Neural cell (in vitro differentiated cells): ENCODE measurements at regions not wholly inside any gene's neighbourhood (a gene's known extent, or its start where the extent isn't known, plus 50 kb on each side); places are given as distances from the start of the nearest gene placed in this dataset.

Source experiments
- H2AFZ ChIP-seq: fragments of 200-600, 300-800 bp; sonication (generic), shearing (Covaris generic); 2 replicates; pipeline ENCODE4 v1.6.0; 2014; ENCODE audit warnings: low read depth, mild to moderate bottlenecking, antibody characterized with exemption, low read length, moderate library complexity
- H3F3A ChIP-seq: fragments of 200-600 bp; shearing (Covaris generic); 2 replicates; pipeline ENCODE4 v1.6.1; 2016; ENCODE audit warnings: mild to moderate bottlenecking, moderate library complexity, mixed read lengths, antibody characterized with exemption, low read length; ENCODE audit not compliant: insufficient read depth, poor library complexity, severe bottlenecking
- H3K27ac ChIP-seq: fragments of 200-600, 300-800 bp; sonication (generic), shearing (Covaris generic); 2 replicates; pipeline ENCODE4 v1.5.1; 2014; ENCODE audit warnings: mild to moderate bottlenecking, low read length, moderate library complexity
- H3K27me3 ChIP-seq: fragments of 300-800, 200-600 bp; sonication (generic), shearing (Covaris generic); 2 replicates; pipeline ENCODE4 v1.6.0; 2014; ENCODE audit warnings: mild to moderate bottlenecking, low read depth, low read length, moderate library complexity; ENCODE audit not compliant: insufficient read depth
- H3K36me3 ChIP-seq: fragments of 300-800, 200-600 bp; sonication (generic), shearing (Covaris generic); 2 replicates; pipeline ENCODE4 v1.5.1; 2014; ENCODE audit warnings: mild to moderate bottlenecking, antibody characterized with exemption, low read length, moderate library complexity; ENCODE audit not compliant: insufficient read depth
- H3K4me2 ChIP-seq: fragments of 300-800, 200-600 bp; sonication (generic), shearing (Covaris generic); 2 replicates; pipeline ENCODE4 v1.6.0; 2014; ENCODE audit warnings: mild to moderate bottlenecking, low read length
- H3K4me3 ChIP-seq: fragments of 300-800, 200-600 bp; sonication (generic), shearing (Covaris generic); 2 replicates; pipeline ENCODE4 v1.5.1; 2014; ENCODE audit warnings: mild to moderate bottlenecking, low read length, moderate library complexity
- H3K79me2 ChIP-seq: fragments of 200-600 bp; shearing (Covaris generic); replicated peaks from 2 replicates; pipeline ENCODE4 v1.6.0; 2014; ENCODE audit warnings: mild to moderate bottlenecking, low read length, moderate library complexity; ENCODE audit not compliant: insufficient read depth
- H3K9ac ChIP-seq: fragments of 300-800, 200-600 bp; sonication (generic), shearing (Covaris generic); 2 replicates; pipeline ENCODE4 v1.6.1; 2016; ENCODE audit warnings: mild to moderate bottlenecking, low read length, mixed read lengths
- H3K9me2 ChIP-seq: fragments of 200-600 bp; shearing (Covaris generic); 2 replicates; pipeline ENCODE4 v1.6.1; 2016; ENCODE audit warnings: mild to moderate bottlenecking, low read length, mixed read lengths; ENCODE audit not compliant: insufficient read depth
- H3K9me3 ChIP-seq: fragments of 200-600, 300-800 bp; sonication (generic), shearing (Covaris generic); 2 replicates; pipeline ENCODE4 v1.6.1; 2016; ENCODE audit warnings: mild to moderate bottlenecking, mixed run types, low read length, moderate library complexity, mixed read lengths
- H4K20me1 ChIP-seq: fragments of 200-600 bp; shearing (Covaris generic); 2 replicates; pipeline ENCODE4 v1.6.1; 2016; ENCODE audit warnings: mild to moderate bottlenecking, mixed run types; ENCODE audit not compliant: insufficient read depth
- CTCF ChIP-seq: fragments of 450-650 bp; IDR thresholded peaks from 2 replicates; pipeline ENCODE4 v1.5.1; 2014; ENCODE audit warnings: antibody characterized with exemption, mild to moderate bottlenecking, moderate library complexity; ENCODE audit not compliant: poor library complexity, severe bottlenecking
- EP300 ChIP-seq: fragments of 450-650 bp; conservative IDR thresholded peaks from 2 replicates; pipeline ENCODE4 v1.6.1; 2014; ENCODE audit warnings: antibody characterized with exemption, mild to moderate bottlenecking, moderate library complexity; ENCODE audit not compliant: poor library complexity, severe bottlenecking
- EZH2 ChIP-seq: fragments of 200-600, 300-800 bp; shearing (Covaris generic), sonication (generic); IDR thresholded peaks from 2 replicates; pipeline ENCODE4 v1.6.1; 2014; ENCODE audit warnings: antibody characterized with exemption, low read length, borderline replicate concordance, mild to moderate bottlenecking; ENCODE audit not compliant: insufficient read depth, poor library complexity, severe bottlenecking
- MXI1 ChIP-seq: fragments of 450-650 bp; conservative IDR thresholded peaks from 2 replicates; pipeline ENCODE4 v1.6.1; 2014; ENCODE audit warnings: antibody characterized with exemption, mild to moderate bottlenecking; ENCODE audit not compliant: poor library complexity, severe bottlenecking
- POLR2AphosphoS5 ChIP-seq: IDR thresholded peaks from 2 replicates; pipeline ENCODE4 v1.6.1; 2012
- RAD21 ChIP-seq: fragments of 450-650 bp; conservative IDR thresholded peaks from 2 replicates; pipeline ENCODE4 v1.6.1; 2014; ENCODE audit warnings: antibody characterized with exemption, mild to moderate bottlenecking, moderate library complexity
- SMC3 ChIP-seq: fragments of 450-650 bp; conservative IDR thresholded peaks from 2 replicates; pipeline ENCODE4 v1.6.1; 2014; ENCODE audit warnings: antibody characterized with exemption, mild to moderate bottlenecking, moderate library complexity; ENCODE audit not compliant: poor library complexity
- TAF1 ChIP-seq: IDR thresholded peaks from 2 replicates; pipeline ENCODE4 v1.6.1; 2012; ENCODE audit warnings: low read depth
- TF ChIP-seq, protein P1 (sequence below): IDR thresholded peaks from 2 replicates; pipeline ENCODE4 v1.6.1; 2012; ENCODE audit warnings: borderline replicate concordance

DNA sequence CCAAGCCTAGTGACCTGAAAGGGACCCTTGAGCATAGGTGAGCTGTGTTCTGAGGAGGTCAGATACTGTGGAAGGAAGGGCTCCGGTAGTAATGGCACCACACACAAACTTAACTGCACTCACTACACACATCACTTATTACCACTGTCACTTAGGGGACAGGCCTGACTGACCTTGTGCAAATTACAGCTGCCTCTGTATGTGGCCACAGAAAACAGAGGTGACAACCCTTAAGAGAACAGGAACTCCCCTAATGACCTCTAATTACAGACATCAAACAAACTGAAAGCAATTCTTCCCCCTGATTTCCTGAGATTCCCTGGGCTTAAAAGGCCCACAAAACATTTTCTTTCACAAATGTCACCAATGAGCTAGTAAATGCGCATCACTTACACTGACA is 360.6 kb downstream of the RND3 start:
- no peak overlapping the region for H3K27ac ChIP-seq
- no peaks in the 10 kb centered on the region for H3K9me2 ChIP-seq
- H3K4me3 ChIP-seq = no peak overlapping the region
- H2AFZ ChIP-seq = no peak overlapping the region
- no peaks in the 10 kb centered on the region for H3K79me2 ChIP-seq
- H3K9ac ChIP-seq = no peak overlapping the region
- H3F3A ChIP-seq = no peaks in the 10 kb centered on the region
- H3K9me3 ChIP-seq = no peaks in the 10 kb centered on the region
- H3K36me3 ChIP-seq = no peaks in the 10 kb centered on the region
- H3K4me2 ChIP-seq = no peak overlapping the region
- TF ChIP-seq SMC3 (no peak), POLR2AphosphoS5 (peak; percentile 8), RAD21 (no peak)
- no peaks in the 10 kb centered on the region for H3K27me3 ChIP-seq
- H4K20me1 ChIP-seq = no peaks in the 10 kb centered on the region

GRCh38 chr2:150126143-150126740 is 361.2 kb downstream of the RND3 start:
- Histone ChIP-seq H2AFZ (no peak overlapping the region), H3K4me2 (no peak overlapping the region), H3K79me2 (no peaks in the 10 kb centered on the region), H3K27me3 (no peaks in the 10 kb centered on the region), H3K36me3 (no peaks in the 10 kb centered on the region), H3K4me3 (no peak overlapping the region), H4K20me1 (no peaks in the 10 kb centered on the region), H3K9me3 (no peaks in the 10 kb centered on the region), H3K9me2 (no peaks in the 10 kb centered on the region), H3K9ac (no peak overlapping the region), H3F3A (no peaks in the 10 kb centered on the region), H3K27ac (no peak overlapping the region)
- TF ChIP-seq EP300 (no peak), TAF1 (no peak), MXI1 (no peak), EZH2 (no peak), CTCF (no peak), RAD21 (no peak), POLR2AphosphoS5 (no peak), SMC3 (no peak)
- TF ChIP-seq, protein P1, sequence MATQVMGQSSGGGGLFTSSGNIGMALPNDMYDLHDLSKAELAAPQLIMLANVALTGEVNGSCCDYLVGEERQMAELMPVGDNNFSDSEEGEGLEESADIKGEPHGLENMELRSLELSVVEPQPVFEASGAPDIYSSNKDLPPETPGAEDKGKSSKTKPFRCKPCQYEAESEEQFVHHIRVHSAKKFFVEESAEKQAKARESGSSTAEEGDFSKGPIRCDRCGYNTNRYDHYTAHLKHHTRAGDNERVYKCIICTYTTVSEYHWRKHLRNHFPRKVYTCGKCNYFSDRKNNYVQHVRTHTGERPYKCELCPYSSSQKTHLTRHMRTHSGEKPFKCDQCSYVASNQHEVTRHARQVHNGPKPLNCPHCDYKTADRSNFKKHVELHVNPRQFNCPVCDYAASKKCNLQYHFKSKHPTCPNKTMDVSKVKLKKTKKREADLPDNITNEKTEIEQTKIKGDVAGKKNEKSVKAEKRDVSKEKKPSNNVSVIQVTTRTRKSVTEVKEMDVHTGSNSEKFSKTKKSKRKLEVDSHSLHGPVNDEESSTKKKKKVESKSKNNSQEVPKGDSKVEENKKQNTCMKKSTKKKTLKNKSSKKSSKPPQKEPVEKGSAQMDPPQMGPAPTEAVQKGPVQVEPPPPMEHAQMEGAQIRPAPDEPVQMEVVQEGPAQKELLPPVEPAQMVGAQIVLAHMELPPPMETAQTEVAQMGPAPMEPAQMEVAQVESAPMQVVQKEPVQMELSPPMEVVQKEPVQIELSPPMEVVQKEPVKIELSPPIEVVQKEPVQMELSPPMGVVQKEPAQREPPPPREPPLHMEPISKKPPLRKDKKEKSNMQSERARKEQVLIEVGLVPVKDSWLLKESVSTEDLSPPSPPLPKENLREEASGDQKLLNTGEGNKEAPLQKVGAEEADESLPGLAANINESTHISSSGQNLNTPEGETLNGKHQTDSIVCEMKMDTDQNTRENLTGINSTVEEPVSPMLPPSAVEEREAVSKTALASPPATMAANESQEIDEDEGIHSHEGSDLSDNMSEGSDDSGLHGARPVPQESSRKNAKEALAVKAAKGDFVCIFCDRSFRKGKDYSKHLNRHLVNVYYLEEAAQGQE = no peak

- Histone ChIP-seq H3K27ac (no peak overlapping the region), H3K79me2 (no peaks in the 10 kb centered on the region), H3K27me3 (no peaks in the 10 kb centered on the region), H3K4me2 (no peak overlapping the region), H3F3A (no peaks in the 10 kb centered on the region), H3K4me3 (no peak overlapping the region), H3K9me2 (no peaks in the 10 kb centered on the region), H2AFZ (no peak overlapping the region), H3K9me3 (no peaks in the 10 kb centered on the region), H3K9ac (no peak overlapping the region), H4K20me1 (no peaks in the 10 kb centered on the region), H3K36me3 (no peaks in the 10 kb centered on the region)
- TF ChIP-seq EZH2 (no peak), MXI1 (no peak), CTCF (no peak), SMC3 (no peak), POLR2AphosphoS5 (no peak), RAD21 (no peak), TAF1 (no peak), EP300 (no peak)
- TF ChIP-seq, protein P1 = no peak
These were observed 361.8 kb downstream of the RND3 start for GRCh38 chr2:150125708-150126107.
